Peyer's patch (tissue), 4 donors: ENCODE measurements at regions not wholly inside any gene's neighbourhood (a gene's known extent, or its start where the extent isn't known, plus 50 kb on each side); places are given as distances from the start of the nearest gene placed in this dataset.

Source experiments
- DNase-seq, 3 donors: peaks; one replicate each; pipeline ENCODE4 v3.0.0-alpha.2; 2017 to 2019
- H3K27ac ChIP-seq, 4 donors: fragments of 200-600 bp; sonication (generic); one replicate each; pipeline ENCODE4 v1.5.1; 2016 to 2019
- H3K27me3 ChIP-seq, 2 donors: fragments of 200-600 bp; sonication (generic); one replicate each; pipeline ENCODE4 v1.5.1; 2019
- H3K36me3 ChIP-seq, 3 donors: fragments of 200-600 bp; sonication (generic); one replicate each; pipeline ENCODE4 v1.5.1; 2016 to 2019
- H3K4me1 ChIP-seq, 4 donors: fragments of 200-600 bp; sonication (generic); one replicate each; pipeline ENCODE4 v1.5.1; 2016 to 2019
- H3K4me3 ChIP-seq, 4 donors: fragments of 200-600 bp; sonication (generic); 1 replicate in 3 of 4; 2 replicates in 1 of 4; pipeline ENCODE4 v1.5.1; 2016 to 2019; ENCODE audit warnings: mild to moderate bottlenecking in 1 of 4
- H3K9me3 ChIP-seq, 4 donors: fragments of 200-600 bp; sonication (generic); one replicate each; pipeline ENCODE4 v1.5.1; 2016 to 2019; ENCODE audit warnings: mild to moderate bottlenecking in 1 of 4
- CTCF ChIP-seq, 6 experiments: fragments of 450-650 bp in 4 of 6; fragments of 200-600 bp in 2 of 6; sonication (generic) in 1 of 6; IDR thresholded peaks; one replicate each; pipeline ENCODE4 v1.5.1; 2017 to 2019; ENCODE audit warnings: antibody characterized with exemption in 6 of 6, mild to moderate bottlenecking in 3 of 6, moderate library complexity in 1 of 6
- POLR2A ChIP-seq, 2 donors: fragments of 450-650 bp; IDR thresholded peaks; one replicate each; pipeline ENCODE4 v1.5.1; 2017; ENCODE audit warnings: antibody characterized with exemption in 2 of 2, mild to moderate bottlenecking in 2 of 2, moderate library complexity in 2 of 2

- no peak overlapping the region for H3K4me3 ChIP-seq
- no peaks in the 10 kb centered on the region for H3K4me1 ChIP-seq
- no peaks in the 10 kb centered on the region for H3K36me3 ChIP-seq
- H3K27ac ChIP-seq: no peak overlapping the region
- H3K9me3 ChIP-seq: no peaks in the 10 kb centered on the region
- no peak for TF ChIP-seq CTCF (IDR thresholded peaks at IDR 0.05)
- no peak for TF ChIP-seq POLR2A (IDR thresholded peaks at IDR 0.05)
- no peaks in the 10 kb centered on the region for H3K27me3 ChIP-seq
- no peak for DNase-seq
These were observed 524.8 kb upstream of the SORCS1 start for GRCh38 chr10:107689323-107689722.

- Histone ChIP-seq H3K4me3 (no peak overlapping the region), H3K4me1 (no peaks in the 10 kb centered on the region), H3K27ac (no peak overlapping the region), H3K27me3 (no peaks in the 10 kb centered on the region), H3K36me3 (no peaks in the 10 kb centered on the region), H3K9me3 (no peaks in the 10 kb centered on the region)
- no peak for DNase-seq
- TF ChIP-seq POLR2A (IDR thresholded peaks at IDR 0.05): no peak
- TF ChIP-seq CTCF (IDR thresholded peaks at IDR 0.05): no peak
These were observed 523.2 kb upstream of the SORCS1 start for GRCh38 chr10:107687701-107688100.

- Histone ChIP-seq H3K27ac (no peak overlapping the region), H3K36me3 (no peaks in the 10 kb centered on the region), H3K9me3 (no peaks in the 10 kb centered on the region), H3K27me3 (no peaks in the 10 kb centered on the region), H3K4me3 (no peak overlapping the region), H3K4me1 (no peaks in the 10 kb centered on the region)
- peak in 2 of 3 donors; percentile 37 to 50 for DNase-seq
- TF ChIP-seq POLR2A (IDR thresholded peaks at IDR 0.05) (no peak), CTCF (IDR thresholded peaks at IDR 0.05) (no peak)
These were observed 521.6 kb upstream of the SORCS1 start for GRCh38 chr10:107686095-107686494.

GRCh38 chr10:107671960-107672359, 507.5 kb upstream of the SORCS1 start:
- no peak for DNase-seq
- Histone ChIP-seq H3K27me3 (no peaks in the 10 kb centered on the region), H3K4me3 (no peak overlapping the region), H3K36me3 (no peaks in the 10 kb centered on the region), H3K4me1 (no peaks in the 10 kb centered on the region), H3K27ac (no peak overlapping the region), H3K9me3 (no peaks in the 10 kb centered on the region)
- TF ChIP-seq POLR2A (IDR thresholded peaks at IDR 0.05): no peak

GRCh38 chr10:107666214-107666613, 501.7 kb upstream of the SORCS1 start:
- Histone ChIP-seq H3K9me3 (no peaks in the 10 kb centered on the region), H3K27me3 (no peaks in the 10 kb centered on the region), H3K27ac (no peak overlapping the region), H3K36me3 (no peaks in the 10 kb centered on the region), H3K4me3 (no peak overlapping the region), H3K4me1 (no peaks in the 10 kb centered on the region)
- DNase-seq: no peak
- no peak for TF ChIP-seq CTCF (IDR thresholded peaks at IDR 0.05)
- TF ChIP-seq POLR2A (IDR thresholded peaks at IDR 0.05): no peak

GRCh38 chr10:107665459-107665858, 501.0 kb upstream of the SORCS1 start:
- Histone ChIP-seq H3K9me3 (no peaks in the 10 kb centered on the region), H3K4me1 (no peaks in the 10 kb centered on the region), H3K27ac (no peak overlapping the region), H3K4me3 (no peak overlapping the region), H3K36me3 (no peaks in the 10 kb centered on the region), H3K27me3 (no peaks in the 10 kb centered on the region)
- TF ChIP-seq POLR2A (IDR thresholded peaks at IDR 0.05): no peak
- no peak for TF ChIP-seq CTCF (IDR thresholded peaks at IDR 0.05)
- DNase-seq: no peak
